Muscle of arm (tissue), 1 donor: ENCODE measurements at regions not wholly inside any gene's neighbourhood (a gene's known extent, or its start where the extent isn't known, plus 50 kb on each side); places are given as distances from the start of the nearest gene placed in this dataset.
A peak's percentile ranks its signal among the peaks of the same experiment; 100 is the strongest.

Source experiments
- DNase-seq: peaks from one replicate; pipeline ENCODE4 v3.0.0-alpha.2; 2013

GRCh38 chr7:142371586-142372377 lies 113.9 kb upstream of the PRSS58 start:
- DNase-seq = no peak

GRCh38 chr7:142365410-142365842 lies 107.6 kb upstream of the PRSS58 start:
- DNase-seq = no peak

GRCh38 chr7:142364551-142364950 lies 106.7 kb upstream of the PRSS58 start:
- DNase-seq = no peak

- no peak for DNase-seq
These were observed 104.5 kb upstream of the PRSS58 start for GRCh38 chr7:142362349-142362748.

- DNase-seq = no peak
These were observed 101.9 kb upstream of the PRSS58 start for GRCh38 chr7:142359694-142360279.

- DNase-seq = peak; percentile 49
These were observed 100.2 kb upstream of the PRSS58 start for GRCh38 chr7:142357953-142358520.

GRCh38 chr7:142356166-142356565 lies 98.3 kb upstream of the PRSS58 start:
- DNase-seq = no peak

GRCh38 chr7:142355328-142355727 lies 97.5 kb upstream of the PRSS58 start:
- no peak for DNase-seq

GRCh38 chr7:142353147-142354060 lies 95.5 kb upstream of the PRSS58 start:
- DNase-seq = no peak

GRCh38 chr7:142352543-142352942 lies 94.7 kb upstream of the PRSS58 start:
- DNase-seq = no peak

GRCh38 chr7:142351145-142351544 lies 93.3 kb upstream of the PRSS58 start:
- no peak for DNase-seq

GRCh38 chr7:142349670-142350405 lies 92.0 kb upstream of the PRSS58 start:
- DNase-seq = no peak

GRCh38 chr7:142348921-142349405 lies 91.1 kb upstream of the PRSS58 start:
- no peak for DNase-seq

GRCh38 chr7:142348100-142348499 lies 90.2 kb upstream of the PRSS58 start:
- no peak for DNase-seq

GRCh38 chr7:142347091-142347490 lies 89.2 kb upstream of the PRSS58 start:
- DNase-seq = no peak

GRCh38 chr7:142345811-142346210 lies 88.0 kb upstream of the PRSS58 start:
- DNase-seq = no peak

- peak; percentile 28 for DNase-seq
These were observed 81.0 kb upstream of the PRSS58 start for GRCh38 chr7:142338633-142339501.

GRCh38 chr7:142337054-142338001 lies 79.5 kb upstream of the PRSS58 start:
- DNase-seq = peak; percentile 55

- DNase-seq = no peak
These were observed 76.9 kb upstream of the PRSS58 start for GRCh38 chr7:142334806-142335205.
